Body of pancreas (tissue), 4 donors: ENCODE measurements at regions not wholly inside any gene's neighbourhood (a gene's known extent, or its start where the extent isn't known, plus 50 kb on each side); places are given as distances from the start of the nearest gene placed in this dataset.

Source experiments
- POLR2A ChIP-seq, 3 donors: fragments of 450-650 bp; IDR thresholded peaks; one replicate each; pipeline ENCODE4 v1.6.1; 2016; ENCODE audit warnings: antibody characterized with exemption in 3 of 3, mild to moderate bottlenecking in 2 of 3
- TF ChIP-seq, protein P1 (sequence below), 7 experiments: fragments of 450-650 bp in 4 of 7; fragments of 200-600 bp in 3 of 7; sonication (generic) in 3 of 7; IDR thresholded peaks; one replicate each; pipeline ENCODE4 v1.5.1; 2016 to 2019; ENCODE audit warnings: antibody characterized with exemption in 7 of 7

DNA sequence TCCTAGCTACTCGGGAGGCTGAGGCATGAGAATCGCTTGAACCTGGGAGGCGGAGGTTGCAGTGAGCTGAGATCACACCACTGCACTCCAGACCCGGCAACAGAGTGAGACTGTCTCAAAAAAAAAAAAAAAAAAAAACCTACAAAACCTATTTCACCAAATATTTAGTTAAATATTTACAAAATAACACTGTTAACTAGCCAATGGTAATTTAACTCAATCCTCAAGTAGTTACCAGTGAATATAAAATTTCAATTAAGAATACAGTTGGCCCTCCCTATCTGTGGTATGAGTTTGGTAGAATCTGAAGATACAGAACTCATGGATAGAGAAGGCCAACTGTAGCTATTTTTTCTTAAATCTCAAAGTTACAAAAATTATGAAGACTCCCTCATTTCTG lies 247.4 kb downstream of the SOX9 start:
- TF ChIP-seq, protein P1, sequence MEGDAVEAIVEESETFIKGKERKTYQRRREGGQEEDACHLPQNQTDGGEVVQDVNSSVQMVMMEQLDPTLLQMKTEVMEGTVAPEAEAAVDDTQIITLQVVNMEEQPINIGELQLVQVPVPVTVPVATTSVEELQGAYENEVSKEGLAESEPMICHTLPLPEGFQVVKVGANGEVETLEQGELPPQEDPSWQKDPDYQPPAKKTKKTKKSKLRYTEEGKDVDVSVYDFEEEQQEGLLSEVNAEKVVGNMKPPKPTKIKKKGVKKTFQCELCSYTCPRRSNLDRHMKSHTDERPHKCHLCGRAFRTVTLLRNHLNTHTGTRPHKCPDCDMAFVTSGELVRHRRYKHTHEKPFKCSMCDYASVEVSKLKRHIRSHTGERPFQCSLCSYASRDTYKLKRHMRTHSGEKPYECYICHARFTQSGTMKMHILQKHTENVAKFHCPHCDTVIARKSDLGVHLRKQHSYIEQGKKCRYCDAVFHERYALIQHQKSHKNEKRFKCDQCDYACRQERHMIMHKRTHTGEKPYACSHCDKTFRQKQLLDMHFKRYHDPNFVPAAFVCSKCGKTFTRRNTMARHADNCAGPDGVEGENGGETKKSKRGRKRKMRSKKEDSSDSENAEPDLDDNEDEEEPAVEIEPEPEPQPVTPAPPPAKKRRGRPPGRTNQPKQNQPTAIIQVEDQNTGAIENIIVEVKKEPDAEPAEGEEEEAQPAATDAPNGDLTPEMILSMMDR (IDR thresholded peaks at IDR 0.05), result no peak
- no peak for TF ChIP-seq POLR2A (IDR thresholded peaks at IDR 0.05)
